Tibial artery (tissue), 4 donors: ENCODE measurements at regions not wholly inside any gene's neighbourhood (a gene's known extent, or its start where the extent isn't known, plus 50 kb on each side); places are given as distances from the start of the nearest gene placed in this dataset.

ENCODE experiments used
- DNase-seq, 2 donors: peaks; one replicate each; pipeline ENCODE4 v3.0.0-alpha.2; 2019
- H3K27ac ChIP-seq, 2 donors: fragments of 200-600 bp; sonication (generic) in 1 of 2; 1 replicate in 1 of 2; 2 replicates in 1 of 2; pipeline ENCODE4 v1.5.1; 2018 to 2019; ENCODE audit warnings: mild to moderate bottlenecking in 1 of 2
- H3K27me3 ChIP-seq, 2 donors: fragments of 200-600 bp; sonication (generic) in 1 of 2; one replicate each; pipeline versions ENCODE4 v1.5.1 to v1.6.0; 2016 to 2019
- H3K36me3 ChIP-seq, 3 donors: fragments of 200-600 bp; sonication (generic) in 2 of 3; one replicate each; pipeline ENCODE4 v1.5.1; 2016 to 2019; ENCODE audit warnings: mild to moderate bottlenecking in 2 of 3
- H3K4me1 ChIP-seq, 4 donors: fragments of 200-600 bp; sonication (generic) in 2 of 4; 1 replicate in 3 of 4; 2 replicates in 1 of 4; pipeline ENCODE4 v1.5.1; 2016 to 2019
- H3K4me3 ChIP-seq, 2 donors: fragments of 200-600 bp; sonication (generic) in 1 of 2; 1 replicate in 1 of 2; 2 replicates in 1 of 2; pipeline ENCODE4 v1.5.1; 2018 to 2019; ENCODE audit warnings: mild to moderate bottlenecking in 2 of 2
- H3K9me3 ChIP-seq, 3 donors: fragments of 200-600 bp; sonication (generic) in 1 of 3; one replicate each; pipeline ENCODE4 v1.5.1; 2016 to 2019
- intact Hi-C: fragments of 100-400 bp; cut with DNase I; formaldehyde crosslinking; loops from one replicate; pipeline ENCODE4 v1.15.0; 2023; ENCODE audit warnings: low total_unique reads
- TF ChIP-seq, protein P1 (sequence below), 2 experiments: fragments of 200-600 bp in 1 of 2; fragments of 450-650 bp in 1 of 2; IDR thresholded peaks; one replicate each; pipeline ENCODE4 v1.5.1; 2017 to 2019; ENCODE audit warnings: antibody characterized with exemption in 2 of 2, mild to moderate bottlenecking in 1 of 2, moderate library complexity in 1 of 2

DNA sequence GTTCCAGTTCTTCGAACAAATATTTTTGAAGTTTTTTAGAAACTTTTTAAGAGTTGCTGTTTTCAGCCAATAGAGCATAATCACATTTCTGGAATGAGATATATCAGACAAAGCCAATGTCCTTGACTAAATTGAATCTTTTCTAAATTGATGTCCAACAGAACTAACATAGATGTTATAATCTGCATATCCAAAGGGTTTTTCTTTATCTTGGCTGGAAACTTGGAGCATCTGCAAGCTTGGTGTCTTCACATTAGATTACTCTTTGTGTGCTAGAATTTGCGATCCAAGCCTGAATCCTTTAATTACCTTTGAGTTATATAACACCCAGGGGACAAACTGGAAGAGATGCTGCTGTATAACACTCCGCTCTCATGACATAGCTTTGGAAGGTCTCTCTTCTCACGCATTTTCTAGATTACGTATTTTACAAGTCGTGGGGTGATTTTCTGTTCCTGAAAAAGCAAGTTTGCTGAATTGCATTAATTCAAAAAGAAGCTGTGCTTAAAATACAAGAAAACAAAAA is 64.4 kb upstream of the FUCA2 start:
- Histone ChIP-seq H3K27ac (no peak overlapping the region), H3K27me3 (no peaks in the 10 kb centered on the region), H3K9me3 (no peaks in the 10 kb centered on the region), H3K4me3 (no peak overlapping the region), H3K4me1 (no peaks in the 10 kb centered on the region), H3K36me3 (no peaks in the 10 kb centered on the region)
- no peak for DNase-seq
- TF ChIP-seq, protein P1, sequence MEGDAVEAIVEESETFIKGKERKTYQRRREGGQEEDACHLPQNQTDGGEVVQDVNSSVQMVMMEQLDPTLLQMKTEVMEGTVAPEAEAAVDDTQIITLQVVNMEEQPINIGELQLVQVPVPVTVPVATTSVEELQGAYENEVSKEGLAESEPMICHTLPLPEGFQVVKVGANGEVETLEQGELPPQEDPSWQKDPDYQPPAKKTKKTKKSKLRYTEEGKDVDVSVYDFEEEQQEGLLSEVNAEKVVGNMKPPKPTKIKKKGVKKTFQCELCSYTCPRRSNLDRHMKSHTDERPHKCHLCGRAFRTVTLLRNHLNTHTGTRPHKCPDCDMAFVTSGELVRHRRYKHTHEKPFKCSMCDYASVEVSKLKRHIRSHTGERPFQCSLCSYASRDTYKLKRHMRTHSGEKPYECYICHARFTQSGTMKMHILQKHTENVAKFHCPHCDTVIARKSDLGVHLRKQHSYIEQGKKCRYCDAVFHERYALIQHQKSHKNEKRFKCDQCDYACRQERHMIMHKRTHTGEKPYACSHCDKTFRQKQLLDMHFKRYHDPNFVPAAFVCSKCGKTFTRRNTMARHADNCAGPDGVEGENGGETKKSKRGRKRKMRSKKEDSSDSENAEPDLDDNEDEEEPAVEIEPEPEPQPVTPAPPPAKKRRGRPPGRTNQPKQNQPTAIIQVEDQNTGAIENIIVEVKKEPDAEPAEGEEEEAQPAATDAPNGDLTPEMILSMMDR (IDR thresholded peaks at IDR 0.05): no peak
- intact Hi-C loops: loop anchor here (5.0 to 10.0 kb wide), 2 partner anchors 266 to 369 kb away; partner anchors contain the start of gene LTV1

DNA sequence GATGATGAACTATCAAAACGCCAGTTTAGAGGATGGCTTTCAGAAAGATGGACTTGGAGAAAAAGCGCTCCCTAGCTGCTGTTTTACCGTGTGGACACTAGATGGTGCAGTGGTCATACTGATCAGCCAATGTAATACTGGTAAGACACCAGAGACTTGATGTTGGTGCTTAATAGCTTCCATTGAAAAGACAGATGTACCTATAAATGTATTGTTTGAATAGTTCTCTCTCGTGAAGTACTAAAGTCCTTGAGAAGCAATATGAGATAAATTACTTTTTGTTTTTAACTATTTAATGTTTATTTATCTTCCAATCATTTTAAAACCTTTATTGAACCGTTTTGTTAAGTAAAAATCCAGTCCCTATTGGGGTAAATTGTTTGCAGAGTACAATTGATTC is 63.9 kb upstream of the FUCA2 start:
- TF ChIP-seq, protein P1 (IDR thresholded peaks at IDR 0.05): peak; percentile 89 to 95
- no peaks in the 10 kb centered on the region for H3K9me3 ChIP-seq
- intact Hi-C loops: loop anchor here (5.0 to 10.0 kb wide), 2 partner anchors 267 to 369 kb away; partner anchors contain the start of gene LTV1
- no peaks in the 10 kb centered on the region for H3K36me3 ChIP-seq
- no peaks in the 10 kb centered on the region for H3K27me3 ChIP-seq
- H3K4me3 ChIP-seq: no peak overlapping the region
- no peak overlapping the region for H3K27ac ChIP-seq
- no peaks in the 10 kb centered on the region for H3K4me1 ChIP-seq
- DNase-seq: peak; percentile 39 to 76

DNA sequence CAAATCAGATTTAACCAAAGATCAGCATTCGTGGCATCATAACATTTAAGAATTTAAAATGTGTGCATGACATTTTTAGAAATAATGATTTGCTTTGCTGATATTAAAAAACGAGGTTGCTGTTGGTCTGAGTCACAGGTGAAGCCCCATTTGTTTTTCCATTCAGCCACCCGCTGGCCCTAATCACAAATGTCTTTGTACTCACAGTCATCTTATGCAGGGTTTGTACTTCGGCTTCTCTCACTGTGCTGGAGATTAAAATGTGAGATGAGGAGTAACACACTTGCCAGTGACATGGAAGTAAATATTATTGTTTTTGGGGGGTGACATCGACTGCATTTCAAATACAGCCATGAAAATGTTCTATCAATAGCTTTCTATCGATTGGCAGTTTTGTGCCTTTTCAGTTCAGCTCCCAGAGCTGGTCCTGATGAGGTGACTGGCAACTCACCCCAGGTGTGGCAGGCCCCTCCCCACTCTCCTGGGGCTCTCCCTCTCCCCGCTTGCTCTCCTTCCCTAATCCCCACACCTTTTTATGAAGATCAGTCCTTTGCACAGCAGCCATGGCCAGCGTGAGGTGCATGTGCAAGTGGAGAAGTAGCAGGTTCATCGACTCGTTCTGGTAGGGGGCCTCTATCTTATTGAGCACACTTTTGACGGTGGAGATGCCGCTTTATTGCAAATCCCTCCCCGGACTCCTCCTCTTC is 58.8 kb upstream of the FUCA2 start:
- Histone ChIP-seq H3K27ac (no peak overlapping the region), H3K4me1 (no peaks in the 10 kb centered on the region), H3K4me3 (no peak overlapping the region), H3K27me3 (no peaks in the 10 kb centered on the region), H3K36me3 (no peaks in the 10 kb centered on the region), H3K9me3 (no peaks in the 10 kb centered on the region)
- TF ChIP-seq, protein P1 (IDR thresholded peaks at IDR 0.05): no peak
- no peak for DNase-seq
- intact Hi-C loops: loop anchor here (10.0 kb wide), 1 partner anchor 375 kb away; no protein-coding TSS in a partner anchor

DNA sequence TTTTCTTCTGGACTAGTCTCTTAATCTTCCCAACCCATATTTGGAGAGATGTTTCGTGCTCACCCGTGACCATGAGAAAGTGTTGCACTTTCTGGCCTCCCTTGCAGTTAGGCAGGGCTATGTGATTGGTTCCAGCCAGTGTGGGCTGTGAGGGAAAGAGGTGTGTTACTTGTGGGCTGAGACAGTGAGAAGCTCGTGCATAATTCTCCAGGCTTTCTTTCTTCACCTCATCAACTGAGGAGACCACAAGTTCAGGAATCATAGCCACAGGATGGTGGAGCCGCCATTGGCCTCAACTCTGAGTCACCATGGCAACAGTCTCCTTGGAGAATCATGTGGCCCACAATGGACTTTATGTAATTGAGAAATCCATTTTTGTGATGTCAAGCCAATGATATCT is 57.5 kb upstream of the FUCA2 start:
- H3K4me1 ChIP-seq: no peaks in the 10 kb centered on the region
- intact Hi-C loops: no loop called here
- H3K4me3 ChIP-seq: no peak overlapping the region
- TF ChIP-seq, protein P1 (IDR thresholded peaks at IDR 0.05): no peak
- no peaks in the 10 kb centered on the region for H3K27me3 ChIP-seq
- H3K9me3 ChIP-seq: no peaks in the 10 kb centered on the region
- DNase-seq: no peak
- no peaks in the 10 kb centered on the region for H3K36me3 ChIP-seq
- no peak overlapping the region for H3K27ac ChIP-seq

DNA sequence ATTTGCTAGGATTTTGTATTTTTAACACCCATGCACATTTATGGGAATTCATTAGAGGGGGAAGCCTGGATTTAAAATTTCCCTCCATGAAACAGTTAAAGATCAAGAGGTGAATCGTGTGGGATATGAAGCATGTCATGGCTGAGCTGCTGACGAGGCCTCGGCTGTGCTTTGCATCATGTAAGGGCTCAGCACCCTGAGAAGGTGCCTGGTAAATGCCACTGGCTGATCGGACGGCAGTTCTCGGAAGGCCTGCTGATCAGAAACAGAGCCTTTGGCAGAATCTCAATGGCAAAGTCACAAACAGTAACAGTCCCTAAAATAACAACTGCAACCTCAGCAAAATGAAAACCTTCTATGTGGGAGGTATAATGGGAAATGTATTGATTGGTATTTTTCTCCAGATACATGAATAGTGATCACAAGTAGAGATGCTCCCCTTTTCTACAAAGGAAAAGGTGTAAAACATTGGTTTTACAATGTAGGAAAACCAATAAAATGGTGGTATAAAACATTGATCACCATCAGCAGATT is 53.0 kb upstream of the FUCA2 start:
- H3K36me3 ChIP-seq: no peaks in the 10 kb centered on the region
- DNase-seq: no peak
- H3K9me3 ChIP-seq: no peaks in the 10 kb centered on the region
- H3K27ac ChIP-seq: no peak overlapping the region
- intact Hi-C loops: no loop called here
- no peaks in the 10 kb centered on the region for H3K27me3 ChIP-seq
- H3K4me1 ChIP-seq: no peaks in the 10 kb centered on the region
- H3K4me3 ChIP-seq: no peak overlapping the region
- TF ChIP-seq, protein P1 (IDR thresholded peaks at IDR 0.05): no peak
